ENCODE measurements at regions not wholly inside any gene's neighbourhood (a gene's known extent, or its start where the extent isn't known, plus 50 kb on each side); places are given as distances from the start of the nearest gene placed in this dataset.

- H3K4me1 ChIP-seq (ENCODE audit: control insufficient read depth, insufficient read depth, low read length, unreplicated experiment) = peaks cover 1% of the 10 kb centered on the region
- H3K4me3 ChIP-seq (ENCODE audit: low read depth, low read length) = no peak overlapping the region
- no peaks in the 10 kb centered on the region for H3K27me3 ChIP-seq (ENCODE audit: insufficient read depth, low read length)
- H3K27ac ChIP-seq (ENCODE audit: low read depth, low read length) = no peak overlapping the region
- no peaks in the 10 kb centered on the region for H3K36me3 ChIP-seq (ENCODE audit: insufficient read depth, low read length)
- no peaks in the 10 kb centered on the region for H3K79me2 ChIP-seq (ENCODE audit: control insufficient read depth, insufficient read depth, low read length, unreplicated experiment)
- no peak overlapping the region for H2AFZ ChIP-seq (ENCODE audit: low read length, unreplicated experiment)
Observed at GRCh38 chr2:176540995-176541394, 271.8 kb downstream of the MTX2 start.

GRCh38 chr2:176542476-176542875, 273.2 kb downstream of the MTX2 start:
- no peaks in the 10 kb centered on the region for H3K36me3 ChIP-seq (ENCODE audit: insufficient read depth, low read length)
- no peaks in the 10 kb centered on the region for H3K79me2 ChIP-seq (ENCODE audit: control insufficient read depth, insufficient read depth, low read length, unreplicated experiment)

GRCh38 chr2:176544557-176544956, 275.3 kb downstream of the MTX2 start:
- no peak overlapping the region for H3K27ac ChIP-seq (ENCODE audit: low read depth, low read length)
- H3K4me1 ChIP-seq (ENCODE audit: control insufficient read depth, insufficient read depth, low read length, unreplicated experiment) = no peaks in the 10 kb centered on the region
- no peaks in the 10 kb centered on the region for H3K36me3 ChIP-seq (ENCODE audit: insufficient read depth, low read length)
- H3K27me3 ChIP-seq (ENCODE audit: insufficient read depth, low read length) = no peaks in the 10 kb centered on the region
- no peak overlapping the region for H2AFZ ChIP-seq (ENCODE audit: low read length, unreplicated experiment)
- no peaks in the 10 kb centered on the region for H3K79me2 ChIP-seq (ENCODE audit: control insufficient read depth, insufficient read depth, low read length, unreplicated experiment)
- H3K4me3 ChIP-seq (ENCODE audit: low read depth, low read length) = no peak overlapping the region

More at GRCh38 chr2:176542476-176542875, 273.2 kb downstream of the MTX2 start:
- Histone ChIP-seq H3K27ac (ENCODE audit: low read depth, low read length) (no peak overlapping the region), H3K4me3 (ENCODE audit: low read depth, low read length) (no peak overlapping the region), H3K27me3 (ENCODE audit: insufficient read depth, low read length) (no peaks in the 10 kb centered on the region), H3K4me1 (ENCODE audit: control insufficient read depth, insufficient read depth, low read length, unreplicated experiment) (no peaks in the 10 kb centered on the region), H2AFZ (ENCODE audit: low read length, unreplicated experiment) (no peak overlapping the region)

GRCh38 chr2:176544991-176545956, 276.0 kb downstream of the MTX2 start:
- H3K4me1 ChIP-seq (ENCODE audit: control insufficient read depth, insufficient read depth, low read length, unreplicated experiment) = no peaks in the 10 kb centered on the region
- no peak overlapping the region for H2AFZ ChIP-seq (ENCODE audit: low read length, unreplicated experiment)
- no peaks in the 10 kb centered on the region for H3K36me3 ChIP-seq (ENCODE audit: insufficient read depth, low read length)
- no peaks in the 10 kb centered on the region for H3K27me3 ChIP-seq (ENCODE audit: insufficient read depth, low read length)
- no peak overlapping the region for H3K4me3 ChIP-seq (ENCODE audit: low read depth, low read length)
- H3K79me2 ChIP-seq (ENCODE audit: control insufficient read depth, insufficient read depth, low read length, unreplicated experiment) = no peaks in the 10 kb centered on the region
- no peak overlapping the region for H3K27ac ChIP-seq (ENCODE audit: low read depth, low read length)

- H3K36me3 ChIP-seq (ENCODE audit: insufficient read depth, low read length) = no peaks in the 10 kb centered on the region
- no peaks in the 10 kb centered on the region for H3K79me2 ChIP-seq (ENCODE audit: control insufficient read depth, insufficient read depth, low read length, unreplicated experiment)
- H3K27ac ChIP-seq (ENCODE audit: low read depth, low read length) = no peak overlapping the region
- no peaks in the 10 kb centered on the region for H3K4me1 ChIP-seq (ENCODE audit: control insufficient read depth, insufficient read depth, low read length, unreplicated experiment)
- H2AFZ ChIP-seq (ENCODE audit: low read length, unreplicated experiment) = no peak overlapping the region
- no peaks in the 10 kb centered on the region for H3K27me3 ChIP-seq (ENCODE audit: insufficient read depth, low read length)
- no peak overlapping the region for H3K4me3 ChIP-seq (ENCODE audit: low read depth, low read length)
Observed at GRCh38 chr2:176546550-176546949, 277.3 kb downstream of the MTX2 start.

GRCh38 chr2:176552501-176553135, 283.4 kb downstream of the MTX2 start:
- no peaks in the 10 kb centered on the region for H3K79me2 ChIP-seq (ENCODE audit: control insufficient read depth, insufficient read depth, low read length, unreplicated experiment)
- peak overlapping the region; percentile 2 for H2AFZ ChIP-seq (ENCODE audit: low read length, unreplicated experiment)
- H3K36me3 ChIP-seq (ENCODE audit: insufficient read depth, low read length) = no peaks in the 10 kb centered on the region
- peaks cover 15% of the 10 kb centered on the region for H3K4me1 ChIP-seq (ENCODE audit: control insufficient read depth, insufficient read depth, low read length, unreplicated experiment)
- peak overlapping the region; percentile 62 for H3K27ac ChIP-seq (ENCODE audit: low read depth, low read length)
- H3K4me3 ChIP-seq (ENCODE audit: low read depth, low read length) = 0 out of 2 replicates have a peak overlapping the region, but pooled peaks have one; percentile 80
- no peaks in the 10 kb centered on the region for H3K27me3 ChIP-seq (ENCODE audit: insufficient read depth, low read length)

- H3K36me3 ChIP-seq (ENCODE audit: insufficient read depth, low read length) = no peaks in the 10 kb centered on the region
- peak overlapping the region; percentile 80 for H3K4me3 ChIP-seq (ENCODE audit: low read depth, low read length)
- H3K4me1 ChIP-seq (ENCODE audit: control insufficient read depth, insufficient read depth, low read length, unreplicated experiment) = peaks cover 15% of the 10 kb centered on the region
- H3K79me2 ChIP-seq (ENCODE audit: control insufficient read depth, insufficient read depth, low read length, unreplicated experiment) = no peaks in the 10 kb centered on the region
- peak overlapping the region; percentile 97 for H2AFZ ChIP-seq (ENCODE audit: low read length, unreplicated experiment)
- H3K27ac ChIP-seq (ENCODE audit: low read depth, low read length) = peak overlapping the region; percentile 62
- no peaks in the 10 kb centered on the region for H3K27me3 ChIP-seq (ENCODE audit: insufficient read depth, low read length)
Observed at GRCh38 chr2:176553685-176554100, 284.5 kb downstream of the MTX2 start.

GRCh38 chr2:176554101-176555048, 285.1 kb downstream of the MTX2 start:
- H3K27me3 ChIP-seq (ENCODE audit: insufficient read depth, low read length) = no peaks in the 10 kb centered on the region
- H3K79me2 ChIP-seq (ENCODE audit: control insufficient read depth, insufficient read depth, low read length, unreplicated experiment) = no peaks in the 10 kb centered on the region
- H3K4me3 ChIP-seq (ENCODE audit: low read depth, low read length) = peak overlapping the region; percentile 80
- H3K36me3 ChIP-seq (ENCODE audit: insufficient read depth, low read length) = no peaks in the 10 kb centered on the region
- peak overlapping the region; percentile 62 for H3K27ac ChIP-seq (ENCODE audit: low read depth, low read length)
- H3K4me1 ChIP-seq (ENCODE audit: control insufficient read depth, insufficient read depth, low read length, unreplicated experiment) = peaks cover 15% of the 10 kb centered on the region
- H2AFZ ChIP-seq (ENCODE audit: low read length, unreplicated experiment) = peak overlapping the region; percentile 97

- H3K27ac ChIP-seq (ENCODE audit: low read depth, low read length) = no peak overlapping the region
- peaks cover 15% of the 10 kb centered on the region for H3K4me1 ChIP-seq (ENCODE audit: control insufficient read depth, insufficient read depth, low read length, unreplicated experiment)
- no peak overlapping the region for H3K4me3 ChIP-seq (ENCODE audit: low read depth, low read length)
- H3K79me2 ChIP-seq (ENCODE audit: control insufficient read depth, insufficient read depth, low read length, unreplicated experiment) = no peaks in the 10 kb centered on the region
- H3K27me3 ChIP-seq (ENCODE audit: insufficient read depth, low read length) = no peaks in the 10 kb centered on the region
- no peaks in the 10 kb centered on the region for H3K36me3 ChIP-seq (ENCODE audit: insufficient read depth, low read length)
- H2AFZ ChIP-seq (ENCODE audit: low read length, unreplicated experiment) = no peak overlapping the region
Observed at GRCh38 chr2:176555112-176555511, 285.9 kb downstream of the MTX2 start.

GRCh38 chr2:176555781-176556180, 286.5 kb downstream of the MTX2 start:
- no peak overlapping the region for H3K27ac ChIP-seq (ENCODE audit: low read depth, low read length)
- no peak overlapping the region for H2AFZ ChIP-seq (ENCODE audit: low read length, unreplicated experiment)
- peaks cover 15% of the 10 kb centered on the region for H3K4me1 ChIP-seq (ENCODE audit: control insufficient read depth, insufficient read depth, low read length, unreplicated experiment)
- H3K79me2 ChIP-seq (ENCODE audit: control insufficient read depth, insufficient read depth, low read length, unreplicated experiment) = no peaks in the 10 kb centered on the region
- no peak overlapping the region for H3K4me3 ChIP-seq (ENCODE audit: low read depth, low read length)
- no peaks in the 10 kb centered on the region for H3K36me3 ChIP-seq (ENCODE audit: insufficient read depth, low read length)
- H3K27me3 ChIP-seq (ENCODE audit: insufficient read depth, low read length) = no peaks in the 10 kb centered on the region

Measured in ACC112 (cell line).